COR-L47 (cell line): ENCODE measurements at regions not wholly inside any gene's neighbourhood (a gene's known extent, or its start where the extent isn't known, plus 50 kb on each side); places are given as distances from the start of the nearest gene placed in this dataset.
A peak's percentile ranks its signal among the peaks of the same experiment; 100 is the strongest.

Experiments
- DNase-seq: peaks from one replicate; lab custom pipeline; 2025; lab: John Stamatoyannopoulos, UW

GRCh38 chr11:45091563-45092403 is 54.7 kb upstream of the PRDM11 start:
- no peak for DNase-seq

GRCh38 chr11:45092404-45092785 is 54.0 kb upstream of the PRDM11 start:
- no peak for DNase-seq

- DNase-seq: no peak
Measured at GRCh38 chr11:45092901-45093760, 53.3 kb upstream of the PRDM11 start.

GRCh38 chr11:45093761-45094455 is 52.5 kb upstream of the PRDM11 start:
- DNase-seq: no peak

GRCh38 chr11:45094958-45095690 is 51.3 kb upstream of the PRDM11 start:
- peak; percentile 50 for DNase-seq

- no peak for DNase-seq
Measured at GRCh38 chr11:45095691-45096010, 50.8 kb upstream of the PRDM11 start.

- DNase-seq: no peak
Measured at GRCh38 chr11:45096636-45097035, 49.8 kb upstream of the PRDM11 start.
